HepG2 (cell line): ENCODE measurements at regions not wholly inside any gene's neighbourhood (a gene's known extent, or its start where the extent isn't known, plus 50 kb on each side); places are given as distances from the start of the nearest gene placed in this dataset.

Experiments
- ATAC-seq: fragments of 200-7000 bp; cut with Tn5 transposase; 3 replicates; pipeline ENCODE4 v1.9.1; 2020; ENCODE audit warnings: mild to moderate bottlenecking, moderate library complexity
- BruUV-seq: library from RNA; stranded (reverse); fragments of 400-500 nt; replicated peaks from 2 replicates; lab custom pipeline; 2021; lab: Mats Ljungman, UMichigan
- CTCF ChIA-PET: fragments of 300-600 bp; formaldehyde crosslinking; extraction: SDS; loops from one replicate; lab custom pipeline; 2021; ENCODE audit warnings: low total read pairs, inconsistent platforms, low intra/inter-chr PET ratio; lab: Yijun Ruan, JAX
- POLR2A ChIA-PET: fragments of 350-600 bp; sonication (Branson Sonifier 250); formaldehyde crosslinking; loops from one replicate; lab custom pipeline; 2020; ENCODE audit warnings: antibody characterized with exemption, inconsistent platforms; lab: Yijun Ruan, JAX
- DNase-seq: peaks from one replicate; pipeline ENCODE4 v3.0.0-alpha.2; 2015; ENCODE audit warnings: low spot score
- FAIRE-seq: peaks from 3 replicates; lab custom pipeline; 2011; peaks lifted over from hg19 to GRCh38; lab: Jason Lieb, UNC
- H2AFZ ChIP-seq: one replicate; pipeline ENCODE4 v1.6.1; 2011; ENCODE audit warnings: low read length, inconsistent platforms
- H3K27ac ChIP-seq: fragments of 300-600 bp; 3 replicates; pipeline ENCODE4 v1.8.0; 2011; ENCODE audit warnings: mixed run types, mild to moderate bottlenecking, mixed read lengths, low read length, inconsistent platforms; ENCODE audit not compliant: insufficient read depth; ENCODE audit errors: extremely low read length
- H3K27me3 ChIP-seq, 2 experiments: fragments of 200-600 bp in 1 of 2; 2 replicates in 1 of 2; 3 replicates in 1 of 2; pipeline versions ENCODE4 v1.6.0 to v1.8.0; 2011; ENCODE audit warnings: low read length in 2 of 2, mild to moderate bottlenecking in 2 of 2, moderate library complexity in 2 of 2, inconsistent platforms in 1 of 2; ENCODE audit not compliant: insufficient read depth in 2 of 2, control insufficient read depth in 1 of 2
- H3K36me3 ChIP-seq, 2 experiments: fragments of 200-600 bp in 1 of 2; replicated peaks in 1 of 2; 2 replicates in 1 of 2; 3 replicates in 1 of 2; pipeline versions ENCODE4 v1.5.1 to v1.8.0; 2011; ENCODE audit warnings: low read length in 2 of 2, inconsistent platforms in 1 of 2; ENCODE audit not compliant: insufficient read depth in 2 of 2, control insufficient read depth in 1 of 2
- H3K4me1 ChIP-seq: 2 replicates; pipeline ENCODE4 v1.5.1; 2012; ENCODE audit warnings: low read length, inconsistent platforms; ENCODE audit not compliant: insufficient read depth
- H3K4me2 ChIP-seq: 2 replicates; pipeline ENCODE4 v1.6.0; 2011; ENCODE audit warnings: low read depth, low read length, inconsistent platforms
- H3K4me3 ChIP-seq, 3 experiments: fragments of 200-600 bp in 1 of 3; sonication (generic), shearing (Covaris generic) in 1 of 3; replicated peaks in 1 of 3; 2 replicates each; pipeline ENCODE4 v1.5.1; 2011 to 2016; ENCODE audit warnings: low read length in 3 of 3, inconsistent platforms in 2 of 3, low read depth in 2 of 3, mild to moderate bottlenecking in 2 of 3, control low read depth in 1 of 3, mixed read lengths in 1 of 3; ENCODE audit not compliant: insufficient read depth in 1 of 3
- H3K79me2 ChIP-seq: one replicate; pipeline ENCODE4 v1.6.1; 2011; ENCODE audit warnings: low read length, inconsistent platforms; ENCODE audit not compliant: insufficient read depth
- H3K9ac ChIP-seq: 2 replicates; pipeline ENCODE4 v1.6.0; 2011; ENCODE audit warnings: mild to moderate bottlenecking, low read depth, low read length, inconsistent platforms; ENCODE audit not compliant: insufficient read depth
- H3K9me3 ChIP-seq: 2 replicates; pipeline ENCODE4 v1.5.1; 2012; ENCODE audit warnings: mild to moderate bottlenecking, low read length
- H4K20me1 ChIP-seq: 2 replicates; pipeline ENCODE4 v1.6.0; 2011; ENCODE audit warnings: inconsistent platforms, mild to moderate bottlenecking, low read length, moderate library complexity; ENCODE audit not compliant: insufficient read depth
- AKAP8 ChIP-seq: sonication (generic); formaldehyde crosslinking; IDR thresholded peaks from 2 replicates; pipeline ENCODE4 v1.5.1; 2020; ENCODE audit warnings: mild to moderate bottlenecking, missing genetic modification reagents
- ELK4 ChIP-seq: sonication (generic); formaldehyde crosslinking; IDR thresholded peaks from 2 replicates; pipeline ENCODE4 v1.9.0; 2021; ENCODE audit warnings: missing genetic modification reagents, borderline replicate concordance
- HMG20B ChIP-seq: conservative IDR thresholded peaks from 2 replicates; pipeline ENCODE4 v1.6.1; 2016; ENCODE audit warnings: missing genetic modification reagents, missing compliant biosample characterization
- PCBP1 ChIP-seq: fragments of 200-400 bp; formaldehyde crosslinking; IDR thresholded peaks from 2 replicates; pipeline ENCODE4 v1.6.1; 2017; ENCODE audit warnings: mild to moderate bottlenecking, low read depth, low read length, borderline replicate concordance
- REL ChIP-seq: sonication (generic); formaldehyde crosslinking; conservative IDR thresholded peaks from 2 replicates; pipeline ENCODE4 v1.8.0; 2022; ENCODE audit warnings: mild to moderate bottlenecking, missing genetic modification reagents, moderate library complexity
- ZEB1 ChIP-seq: IDR thresholded peaks from 2 replicates; pipeline ENCODE4 v1.6.1; 2012; ENCODE audit warnings: mild to moderate bottlenecking, low read depth, inconsistent platforms; ENCODE audit not compliant: insufficient replicate concordance
- ZFP41 ChIP-seq: sonication (generic); formaldehyde crosslinking; IDR thresholded peaks from 2 replicates; pipeline ENCODE4 v1.4.0; 2020; ENCODE audit warnings: mild to moderate bottlenecking, missing genetic modification reagents, borderline replicate concordance
- ZNF136 ChIP-seq: sonication (generic); formaldehyde crosslinking; IDR thresholded peaks from 2 replicates; pipeline ENCODE4 v1.8.1; 2022; ENCODE audit warnings: low read depth, mild to moderate bottlenecking, moderate library complexity, missing genetic modification reagents
- ZNF281 ChIP-seq: sonication (generic); formaldehyde crosslinking; IDR thresholded peaks from 2 replicates; pipeline ENCODE4 v1.4.0; 2020; ENCODE audit warnings: missing genetic modification reagents, borderline replicate concordance
- ZNF614 ChIP-seq: IDR thresholded peaks from 2 replicates; pipeline ENCODE4 v1.6.1; 2018; ENCODE audit warnings: missing biosample characterization, missing genetic modification reagents, inconsistent platforms, borderline replicate concordance
- ZNF660 ChIP-seq: sonication (generic); formaldehyde crosslinking; IDR thresholded peaks from 2 replicates; pipeline ENCODE4 v1.5.1; 2020; ENCODE audit warnings: mild to moderate bottlenecking, low read depth, missing genetic modification reagents, borderline replicate concordance
- ZNF710 ChIP-seq: sonication (generic); formaldehyde crosslinking; IDR thresholded peaks from 2 replicates; pipeline ENCODE4 v1.5.0; 2020; ENCODE audit warnings: mild to moderate bottlenecking, missing genetic modification reagents, borderline replicate concordance
- ZNF83 ChIP-seq: sonication (generic); formaldehyde crosslinking; IDR thresholded peaks from 2 replicates; pipeline ENCODE4 v1.4.0; 2020; ENCODE audit warnings: missing genetic modification reagents, mild to moderate bottlenecking, borderline replicate concordance
- ZSCAN31 ChIP-seq: sonication (generic); formaldehyde crosslinking; IDR thresholded peaks from 2 replicates; pipeline ENCODE4 v1.5.0; 2020; ENCODE audit warnings: low read depth, mild to moderate bottlenecking, missing genetic modification reagents
- WGBS: methylation state at CpG from one replicate; pipeline ENCODE4 v1.1.6; 2017; ENCODE audit warnings: low lambda C conversion rate; 5-methylcytosine and 5-hydroxymethylcytosine counted together
- in situ Hi-C: cut with HindIII; loops from 2 replicates; pipeline ENCODE4 v1.10.0; 2017; ENCODE audit warnings: low pct_unique_long_range_greater_than_20kb; ENCODE audit not compliant: extremely low pct_ligation_motif_present
- intact Hi-C: fragments of 100-400 bp; cut with micrococcal nuclease; formaldehyde crosslinking; loops from one replicate; pipeline ENCODE4 v1.10.0; 2022; ENCODE audit not compliant: unreplicated experiment
- TF ChIP-seq, protein P1 (sequence below): sonication (generic); formaldehyde crosslinking; IDR thresholded peaks from 2 replicates; pipeline ENCODE4 v1.9.0; 2022; ENCODE audit warnings: low read depth, missing genetic modification reagents

DNA sequence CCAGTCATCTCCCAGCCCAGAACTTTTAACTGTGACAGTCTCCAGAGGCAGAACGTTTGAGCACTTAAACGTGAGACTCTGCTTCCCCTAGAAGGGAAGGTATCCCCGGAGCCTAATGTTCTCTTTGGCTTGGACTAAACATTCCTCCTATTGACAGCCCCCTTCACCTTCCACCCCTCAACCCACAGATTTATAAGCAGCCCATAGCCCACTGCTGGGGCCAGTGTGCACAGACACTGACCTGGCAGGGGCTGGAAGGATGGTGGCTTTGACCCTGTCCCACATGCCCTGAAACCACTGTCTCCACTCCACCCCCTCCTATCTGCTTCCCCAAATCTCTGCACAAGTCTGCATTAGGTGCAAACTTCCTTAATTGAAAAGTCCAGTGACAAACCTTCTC, 715.0 kb upstream of the IGFBP3 start (continued):
- TF ChIP-seq REL (CRISPR knock-in tag) (no peak), AKAP8 (CRISPR knock-in tag) (no peak), ZFP41 (CRISPR knock-in tag) (no peak)

DNA sequence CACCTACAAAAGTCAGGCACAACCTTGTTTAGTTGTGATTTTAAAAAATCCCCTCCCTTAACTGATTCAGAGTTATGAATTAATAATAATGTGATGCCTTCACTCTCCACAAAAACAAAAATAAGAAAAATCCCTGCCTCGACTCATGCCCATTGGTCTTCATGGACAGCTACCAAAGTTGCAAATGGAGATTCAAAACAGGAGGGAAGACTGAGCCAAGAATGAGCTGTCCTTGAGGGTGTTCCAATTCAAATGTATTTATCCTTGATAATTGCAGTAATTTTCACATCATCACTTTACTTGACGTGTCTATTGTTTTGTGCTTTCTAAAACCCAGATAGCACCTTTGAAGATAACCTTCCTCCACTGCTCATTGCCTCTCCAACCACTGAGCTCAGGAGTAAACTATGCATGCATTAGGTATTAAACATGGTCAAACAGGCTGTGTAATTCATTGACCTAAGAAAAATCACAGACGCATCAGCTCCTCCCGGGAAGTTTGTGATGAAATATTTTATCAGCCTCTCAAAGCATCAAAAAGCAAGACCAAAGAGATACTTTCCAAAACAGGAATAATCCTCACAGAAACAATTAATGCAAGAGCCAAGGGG, 712.7 kb upstream of the IGFBP3 start:
- Histone ChIP-seq H3K27ac (no peak overlapping the region), H3K4me3 (no peak overlapping the region), H3K79me2 (no peaks in the 10 kb centered on the region), H3K27me3 (no peaks in the 10 kb centered on the region), H4K20me1 (no peaks in the 10 kb centered on the region), H3K36me3 (no peaks in the 10 kb centered on the region), H3K4me1 (no peaks in the 10 kb centered on the region), H3K9ac (no peak overlapping the region), H3K4me2 (no peak overlapping the region), H2AFZ (no peak overlapping the region), H3K9me3 (no peaks in the 10 kb centered on the region)
- in situ Hi-C loops = no loop called here
- FAIRE-seq = no peak
- 28% methylated on average over 4 of the region's 4 CpGs for WGBS
- DNase-seq = no peak
- POLR2A ChIA-PET = no interaction called here
- ATAC-seq = no peak
- intact Hi-C loops = loop anchor here (5.0 kb wide), 1 partner anchor 1899 kb away; no protein-coding TSS in a partner anchor
- BruUV-seq = no TSS peak
- CTCF ChIA-PET = no interaction called here
- TF ChIP-seq PCBP1 = no peak
- no peak for TF ChIP-seq HMG20B (CRISPR knock-in tag)
- no peak for TF ChIP-seq ZNF83 (CRISPR knock-in tag)
- no peak for TF ChIP-seq ZSCAN31 (CRISPR knock-in tag)
- no peak for TF ChIP-seq ZNF281 (CRISPR knock-in tag)
- no peak for TF ChIP-seq ZNF614
- no peak for TF ChIP-seq ZNF710 (CRISPR knock-in tag)
- TF ChIP-seq ELK4 = no peak
- no peak for TF ChIP-seq ZEB1
- TF ChIP-seq, protein P1, sequence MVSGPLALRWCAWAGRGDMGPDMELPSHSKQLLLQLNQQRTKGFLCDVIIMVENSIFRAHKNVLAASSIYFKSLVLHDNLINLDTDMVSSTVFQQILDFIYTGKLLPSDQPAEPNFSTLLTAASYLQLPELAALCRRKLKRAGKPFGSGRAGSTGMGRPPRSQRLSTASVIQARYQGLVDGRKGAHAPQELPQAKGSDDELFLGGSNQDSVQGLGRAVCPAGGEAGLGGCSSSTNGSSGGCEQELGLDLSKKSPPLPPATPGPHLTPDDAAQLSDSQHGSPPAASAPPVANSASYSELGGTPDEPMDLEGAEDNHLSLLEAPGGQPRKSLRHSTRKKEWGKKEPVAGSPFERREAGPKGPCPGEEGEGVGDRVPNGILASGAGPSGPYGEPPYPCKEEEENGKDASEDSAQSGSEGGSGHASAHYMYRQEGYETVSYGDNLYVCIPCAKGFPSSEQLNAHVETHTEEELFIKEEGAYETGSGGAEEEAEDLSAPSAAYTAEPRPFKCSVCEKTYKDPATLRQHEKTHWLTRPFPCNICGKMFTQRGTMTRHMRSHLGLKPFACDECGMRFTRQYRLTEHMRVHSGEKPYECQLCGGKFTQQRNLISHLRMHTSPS = no peak
- TF ChIP-seq ZNF660 (CRISPR knock-in tag) = no peak
- no peak for TF ChIP-seq ZNF136 (CRISPR knock-in tag)
